ENCODE measurements at regions not wholly inside any gene's neighbourhood (a gene's known extent, or its start where the extent isn't known, plus 50 kb on each side); places are given as distances from the start of the nearest gene placed in this dataset.

DNA sequence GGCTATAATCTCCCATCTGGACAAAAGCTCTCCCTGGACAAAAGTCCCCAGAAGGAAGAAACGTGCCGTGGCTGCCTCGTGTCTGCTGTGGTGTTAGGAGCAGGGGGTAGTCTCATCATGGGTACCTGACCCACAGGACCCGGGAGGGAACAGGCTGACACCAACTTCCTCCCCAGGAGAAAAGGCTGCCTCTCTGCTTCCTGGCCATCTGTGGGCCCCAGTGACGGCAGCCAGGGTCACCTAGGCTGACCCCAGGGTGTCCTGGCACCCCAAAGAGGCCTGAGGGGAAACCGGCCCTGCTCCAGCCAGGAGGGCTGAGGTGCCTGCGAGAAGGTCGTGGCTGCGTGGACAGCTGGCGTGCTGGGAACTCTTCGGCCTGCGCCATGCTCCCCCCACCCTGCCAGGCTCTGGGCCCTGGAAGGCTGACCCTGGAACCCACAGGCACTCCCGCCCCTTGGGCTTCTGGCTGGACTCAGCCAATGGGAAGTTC lies 133.9 kb downstream of the RFLNA start:
- TF ChIP-seq, protein P1, sequence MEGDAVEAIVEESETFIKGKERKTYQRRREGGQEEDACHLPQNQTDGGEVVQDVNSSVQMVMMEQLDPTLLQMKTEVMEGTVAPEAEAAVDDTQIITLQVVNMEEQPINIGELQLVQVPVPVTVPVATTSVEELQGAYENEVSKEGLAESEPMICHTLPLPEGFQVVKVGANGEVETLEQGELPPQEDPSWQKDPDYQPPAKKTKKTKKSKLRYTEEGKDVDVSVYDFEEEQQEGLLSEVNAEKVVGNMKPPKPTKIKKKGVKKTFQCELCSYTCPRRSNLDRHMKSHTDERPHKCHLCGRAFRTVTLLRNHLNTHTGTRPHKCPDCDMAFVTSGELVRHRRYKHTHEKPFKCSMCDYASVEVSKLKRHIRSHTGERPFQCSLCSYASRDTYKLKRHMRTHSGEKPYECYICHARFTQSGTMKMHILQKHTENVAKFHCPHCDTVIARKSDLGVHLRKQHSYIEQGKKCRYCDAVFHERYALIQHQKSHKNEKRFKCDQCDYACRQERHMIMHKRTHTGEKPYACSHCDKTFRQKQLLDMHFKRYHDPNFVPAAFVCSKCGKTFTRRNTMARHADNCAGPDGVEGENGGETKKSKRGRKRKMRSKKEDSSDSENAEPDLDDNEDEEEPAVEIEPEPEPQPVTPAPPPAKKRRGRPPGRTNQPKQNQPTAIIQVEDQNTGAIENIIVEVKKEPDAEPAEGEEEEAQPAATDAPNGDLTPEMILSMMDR (IDR thresholded peaks at IDR 0.05): no peak
- no peak for TF ChIP-seq POLR2A (IDR thresholded peaks at IDR 0.05)
